NT2/D1 (cell line): ENCODE measurements at regions not wholly inside any gene's neighbourhood (a gene's known extent, or its start where the extent isn't known, plus 50 kb on each side); places are given as distances from the start of the nearest gene placed in this dataset.

Experiments
- SUZ12 ChIP-seq: IDR thresholded peaks from 2 replicates; pipeline ENCODE4 v1.6.1; 2011; ENCODE audit not compliant: insufficient read length, insufficient read depth; ENCODE audit errors: extremely low read depth
- ZNF274 ChIP-seq: IDR thresholded peaks from 2 replicates; pipeline ENCODE4 v1.6.1; 2011; ENCODE audit warnings: mild to moderate bottlenecking, low read depth, low read length

DNA sequence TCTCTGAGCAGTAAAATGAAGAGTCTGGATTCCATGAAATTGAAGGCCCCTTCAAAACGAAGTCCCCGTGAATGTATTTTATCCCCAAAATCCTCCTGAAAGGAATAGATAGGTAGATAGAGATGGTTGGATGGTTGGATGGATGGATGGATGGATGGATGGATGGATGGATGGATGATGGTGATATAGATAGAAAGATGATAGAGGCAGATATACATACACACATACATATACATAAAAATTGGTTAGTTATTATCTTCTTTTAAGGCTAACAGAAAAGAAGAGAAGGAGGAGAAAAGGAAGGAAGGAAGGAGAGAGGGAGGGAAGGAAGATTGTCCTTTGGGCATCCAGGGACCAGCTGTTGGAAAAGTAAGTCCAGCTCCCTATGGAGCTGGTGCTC is 63.1 kb downstream of the SYF2 start:
- no peak for TF ChIP-seq ZNF274
- TF ChIP-seq SUZ12: no peak
